ENCODE measurements at regions not wholly inside any gene's neighbourhood (a gene's known extent, or its start where the extent isn't known, plus 50 kb on each side); places are given as distances from the start of the nearest gene placed in this dataset.

DNA sequence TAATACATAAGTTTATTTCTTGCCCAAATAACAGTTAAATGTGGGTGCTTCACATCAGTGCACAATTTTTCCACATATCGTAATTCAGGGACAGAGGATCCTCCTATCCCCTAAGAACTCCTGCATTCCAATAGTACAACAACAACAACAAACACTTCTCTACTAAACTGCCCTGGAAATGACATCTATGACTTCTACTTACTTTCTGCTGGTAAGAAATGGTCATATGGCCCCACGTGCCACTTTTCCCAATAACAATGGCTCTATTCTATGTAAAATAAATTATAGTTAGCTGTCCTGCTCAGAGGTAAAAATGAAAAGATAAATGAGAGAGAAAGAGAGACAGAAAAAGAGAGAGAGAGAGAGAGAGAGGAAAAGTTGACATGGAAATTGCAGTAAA lies 308.5 kb downstream of the ATXN7L3B start:
- Histone ChIP-seq H3K4me1 (no peaks in the 10 kb centered on the region), H3K27ac (no peak overlapping the region), H3K27me3 (no peaks in the 10 kb centered on the region), H3K4me3 (replicated peaks in 1 of 3) (no peak overlapping the region), H3K9me3 (no peaks in the 10 kb centered on the region), H3K36me3 (no peaks in the 10 kb centered on the region)
- intact Hi-C loops (cut with DNase I) = no loop called here
- 56 to 64% methylated on average over 2 of the region's 2 CpGs for WGBS, 2 donors
- DNase-seq = no peak
- TF ChIP-seq, protein P1, sequence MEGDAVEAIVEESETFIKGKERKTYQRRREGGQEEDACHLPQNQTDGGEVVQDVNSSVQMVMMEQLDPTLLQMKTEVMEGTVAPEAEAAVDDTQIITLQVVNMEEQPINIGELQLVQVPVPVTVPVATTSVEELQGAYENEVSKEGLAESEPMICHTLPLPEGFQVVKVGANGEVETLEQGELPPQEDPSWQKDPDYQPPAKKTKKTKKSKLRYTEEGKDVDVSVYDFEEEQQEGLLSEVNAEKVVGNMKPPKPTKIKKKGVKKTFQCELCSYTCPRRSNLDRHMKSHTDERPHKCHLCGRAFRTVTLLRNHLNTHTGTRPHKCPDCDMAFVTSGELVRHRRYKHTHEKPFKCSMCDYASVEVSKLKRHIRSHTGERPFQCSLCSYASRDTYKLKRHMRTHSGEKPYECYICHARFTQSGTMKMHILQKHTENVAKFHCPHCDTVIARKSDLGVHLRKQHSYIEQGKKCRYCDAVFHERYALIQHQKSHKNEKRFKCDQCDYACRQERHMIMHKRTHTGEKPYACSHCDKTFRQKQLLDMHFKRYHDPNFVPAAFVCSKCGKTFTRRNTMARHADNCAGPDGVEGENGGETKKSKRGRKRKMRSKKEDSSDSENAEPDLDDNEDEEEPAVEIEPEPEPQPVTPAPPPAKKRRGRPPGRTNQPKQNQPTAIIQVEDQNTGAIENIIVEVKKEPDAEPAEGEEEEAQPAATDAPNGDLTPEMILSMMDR (IDR thresholded peaks at IDR 0.05) = no peak
- no peak for TF ChIP-seq POLR2A (IDR thresholded peaks at IDR 0.05)

DNA sequence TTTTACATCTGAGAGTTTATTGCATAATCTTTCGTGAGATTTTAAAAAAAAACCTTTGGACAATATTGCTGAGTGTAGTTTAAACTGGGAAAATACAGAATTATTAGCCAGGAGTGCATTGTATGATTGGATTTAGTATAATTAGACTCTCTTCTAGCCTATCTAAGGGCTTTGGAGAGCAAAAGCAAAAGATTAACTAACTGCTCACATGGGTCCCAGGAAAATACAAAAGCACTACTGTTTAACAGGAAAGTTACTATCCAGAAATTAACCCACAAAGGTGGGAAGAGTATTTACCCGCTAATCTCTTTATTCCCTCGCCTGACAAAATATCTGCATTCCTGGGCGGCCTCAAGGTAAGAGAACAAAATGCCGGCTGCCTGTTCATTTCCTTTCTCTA lies 309.5 kb downstream of the ATXN7L3B start:
- Histone ChIP-seq H3K9me3 (no peaks in the 10 kb centered on the region), H3K4me3 (replicated peaks in 1 of 3) (no peak overlapping the region), H3K36me3 (no peaks in the 10 kb centered on the region), H3K27me3 (no peaks in the 10 kb centered on the region), H3K4me1 (no peaks in the 10 kb centered on the region), H3K27ac (no peak overlapping the region)
- no peak for TF ChIP-seq POLR2A (IDR thresholded peaks at IDR 0.05)
- TF ChIP-seq, protein P1 (IDR thresholded peaks at IDR 0.05) = no peak
- 70 to 80% methylated on average over 5 of the region's 5 CpGs for WGBS, 2 donors
- DNase-seq = no peak
- intact Hi-C loops (cut with DNase I) = no loop called here

DNA sequence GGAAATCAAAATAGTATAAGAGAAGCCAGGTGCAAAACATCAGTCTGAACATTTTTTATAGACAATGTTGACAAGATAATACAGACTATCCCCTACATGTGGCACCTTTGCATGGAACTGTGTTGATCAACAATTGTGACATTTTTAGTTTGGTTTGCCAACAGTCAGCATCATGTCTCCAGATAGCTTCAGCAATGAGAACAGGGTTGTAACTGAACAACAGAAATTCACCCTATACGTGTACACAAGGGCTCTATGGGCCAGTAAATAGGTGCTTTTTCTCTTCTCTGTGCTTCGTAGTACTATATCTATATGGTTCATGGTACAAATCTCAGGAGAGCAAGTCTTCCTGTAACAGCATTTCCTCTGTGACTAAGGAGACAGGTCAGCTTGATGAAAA lies 310.4 kb downstream of the ATXN7L3B start:
- DNase-seq = no peak
- Histone ChIP-seq H3K27ac (no peak overlapping the region), H3K27me3 (no peaks in the 10 kb centered on the region), H3K4me1 (no peaks in the 10 kb centered on the region), H3K4me3 (replicated peaks in 1 of 3) (no peak overlapping the region), H3K36me3 (no peaks in the 10 kb centered on the region), H3K9me3 (no peaks in the 10 kb centered on the region)
- TF ChIP-seq, protein P1 (IDR thresholded peaks at IDR 0.05) = no peak
- no peak for TF ChIP-seq POLR2A (IDR thresholded peaks at IDR 0.05)
- intact Hi-C loops (cut with DNase I) = no loop called here
- 75 to 78% methylated on average over 2 of the region's 2 CpGs for WGBS, 2 donors

DNA sequence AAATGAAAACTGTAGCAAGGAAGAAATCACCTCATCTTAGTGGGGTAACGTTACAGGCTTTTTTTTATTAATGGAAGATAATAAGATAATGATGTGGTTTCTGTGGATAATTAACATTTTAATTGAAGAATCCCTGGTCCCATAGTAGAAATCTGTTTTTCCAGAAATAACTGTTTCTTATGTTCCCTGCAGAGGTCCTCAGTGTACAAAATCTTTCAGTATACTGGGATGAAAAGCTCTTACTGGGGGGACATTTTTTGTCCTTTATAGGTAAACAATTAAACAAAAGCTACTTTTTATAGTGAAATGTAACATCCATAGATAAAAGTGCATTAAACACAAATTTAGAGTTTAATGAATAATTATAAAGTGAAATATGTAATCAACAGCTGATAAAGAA lies 312.2 kb downstream of the ATXN7L3B start:
- no peak for DNase-seq
- no peaks in the 10 kb centered on the region for H3K9me3 ChIP-seq
- 67 to 79% methylated on average over 1 of the region's 1 CpG for WGBS, 2 donors
- H3K27me3 ChIP-seq = no peaks in the 10 kb centered on the region
- TF ChIP-seq, protein P1 (IDR thresholded peaks at IDR 0.05) = no peak
- no peak for TF ChIP-seq POLR2A (IDR thresholded peaks at IDR 0.05)
- no peaks in the 10 kb centered on the region for H3K36me3 ChIP-seq
- intact Hi-C loops (cut with DNase I) = no loop called here
- no peaks in the 10 kb centered on the region for H3K4me1 ChIP-seq
- H3K4me3 ChIP-seq (replicated peaks in 1 of 3) = no peak overlapping the region
- no peak overlapping the region for H3K27ac ChIP-seq

DNA sequence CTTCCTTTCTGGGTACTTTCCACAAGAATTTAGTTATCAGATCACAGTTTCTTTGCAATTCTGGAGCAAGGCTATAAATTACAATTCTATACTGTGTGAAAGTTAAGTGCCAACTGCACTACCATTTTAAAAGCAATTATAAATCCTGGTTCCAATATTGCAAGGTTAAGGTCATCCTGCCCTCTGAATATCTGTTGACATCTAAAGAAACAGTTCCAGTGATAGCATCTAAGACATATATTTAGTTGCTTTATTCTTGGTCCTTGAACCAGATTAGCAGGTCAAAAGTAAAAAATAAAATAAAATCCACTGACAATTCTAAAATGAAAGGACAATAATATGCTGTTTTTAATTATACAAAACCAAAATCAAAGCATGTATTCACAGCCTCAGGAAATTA lies 334.2 kb downstream of the ATXN7L3B start:
- DNase-seq = no peak
- H3K9me3 ChIP-seq = no peaks in the 10 kb centered on the region
- no peak overlapping the region for H3K4me3 ChIP-seq (replicated peaks in 1 of 3)
- no peaks in the 10 kb centered on the region for H3K4me1 ChIP-seq
- H3K27me3 ChIP-seq = no peaks in the 10 kb centered on the region
- H3K27ac ChIP-seq = no peak overlapping the region
- no peak for TF ChIP-seq POLR2A (IDR thresholded peaks at IDR 0.05)
- TF ChIP-seq, protein P1 (IDR thresholded peaks at IDR 0.05) = no peak
- no peaks in the 10 kb centered on the region for H3K36me3 ChIP-seq
- intact Hi-C loops (cut with DNase I) = no loop called here

Data from thyroid gland (tissue), 4 donors.